ENCODE measurements at regions not wholly inside any gene's neighbourhood (a gene's known extent, or its start where the extent isn't known, plus 50 kb on each side); places are given as distances from the start of the nearest gene placed in this dataset.

- Histone ChIP-seq H3K27me3 (no peaks in the 10 kb centered on the region), H4K20me1 (no peaks in the 10 kb centered on the region), H3K4me2 (no peak overlapping the region), H3K27ac (no peak overlapping the region), H3K9me3 (no peaks in the 10 kb centered on the region), H3K4me3 (no peak overlapping the region), H3K4me1 (no peaks in the 10 kb centered on the region), H3K9ac (no peak overlapping the region), H3K36me3 (no peaks in the 10 kb centered on the region)
- TF ChIP-seq Cebpa-rat (IDR thresholded peaks at IDR 0.05): no peak
Measured at GRCh38 chr17:13393841-13394710, 207.7 kb downstream of the HS3ST3A1 start.

GRCh38 chr17:13387952-13388351, 213.8 kb downstream of the HS3ST3A1 start:
- no peaks in the 10 kb centered on the region for H3K36me3 ChIP-seq
- H3K4me2 ChIP-seq: no peak overlapping the region
- no peak overlapping the region for H3K27ac ChIP-seq
- H3K9me3 ChIP-seq: no peaks in the 10 kb centered on the region
- H3K4me3 ChIP-seq: no peak overlapping the region
- H4K20me1 ChIP-seq: no peaks in the 10 kb centered on the region
- peaks cover 11% of the 10 kb centered on the region for H3K4me1 ChIP-seq
- no peak for TF ChIP-seq Cebpa-rat (IDR thresholded peaks at IDR 0.05)
- no peaks in the 10 kb centered on the region for H3K27me3 ChIP-seq
- no peak overlapping the region for H3K9ac ChIP-seq

GRCh38 chr17:13387236-13387635, 214.5 kb downstream of the HS3ST3A1 start:
- Histone ChIP-seq H3K9ac (no peak overlapping the region), H3K36me3 (no peaks in the 10 kb centered on the region), H3K4me2 (no peak overlapping the region), H3K27ac (no peak overlapping the region), H3K4me1 (peaks cover 11% of the 10 kb centered on the region), H3K4me3 (no peak overlapping the region), H3K9me3 (no peaks in the 10 kb centered on the region), H3K27me3 (no peaks in the 10 kb centered on the region), H4K20me1 (no peaks in the 10 kb centered on the region)
- TF ChIP-seq Cebpa-rat (IDR thresholded peaks at IDR 0.05): no peak

GRCh38 chr17:13385481-13385911, 216.2 kb downstream of the HS3ST3A1 start:
- H3K4me1 ChIP-seq: peaks cover 18% of the 10 kb centered on the region
- no peak overlapping the region for H3K4me3 ChIP-seq
- no peak for TF ChIP-seq Cebpa-rat (IDR thresholded peaks at IDR 0.05)
- H3K27me3 ChIP-seq: no peaks in the 10 kb centered on the region
- H3K9ac ChIP-seq: no peak overlapping the region
- no peaks in the 10 kb centered on the region for H3K36me3 ChIP-seq
- no peaks in the 10 kb centered on the region; the same call in 1 of the 2 replicates for H3K9me3 ChIP-seq
- H4K20me1 ChIP-seq: no peaks in the 10 kb centered on the region
- H3K27ac ChIP-seq: 0 out of 2 replicates have a peak overlapping the region, but pooled peaks have one; percentile 25
- H3K4me2 ChIP-seq: peak overlapping the region; percentile 35

- Histone ChIP-seq H3K27ac (0 out of 2 replicates have a peak overlapping the region, but pooled peaks have one; percentile 25), H3K36me3 (no peaks in the 10 kb centered on the region), H3K4me3 (no peak overlapping the region), H4K20me1 (no peaks in the 10 kb centered on the region), H3K4me1 (peaks cover 27% of the 10 kb centered on the region), H3K27me3 (no peaks in the 10 kb centered on the region), H3K9me3 (no peaks in the 10 kb centered on the region; the same call in 1 of the 2 replicates), H3K9ac (no peak overlapping the region), H3K4me2 (no peak overlapping the region)
- no peak for TF ChIP-seq Cebpa-rat (IDR thresholded peaks at IDR 0.05)
Measured at GRCh38 chr17:13384626-13385025, 217.1 kb downstream of the HS3ST3A1 start.

DNA sequence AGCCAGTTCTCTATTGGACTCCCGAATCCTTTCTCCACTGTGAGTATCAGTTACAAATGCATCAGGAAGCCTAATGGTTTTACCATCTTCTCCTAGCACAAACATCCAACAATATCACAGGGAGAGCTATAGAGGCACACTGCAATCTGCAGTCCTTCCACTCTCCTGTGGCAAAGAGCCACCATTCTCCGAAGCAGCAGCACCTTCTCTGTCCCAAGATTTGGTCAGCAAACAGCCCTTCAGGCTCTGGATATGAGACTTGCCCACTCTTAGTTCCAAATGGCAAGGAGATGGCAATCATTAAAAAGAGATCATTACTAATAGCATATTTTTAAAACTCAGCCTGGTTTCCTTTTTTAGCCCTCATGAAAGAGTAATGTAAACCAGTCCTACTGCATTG, 223.4 kb downstream of the HS3ST3A1 start:
- no peak for TF ChIP-seq Cebpa-rat (IDR thresholded peaks at IDR 0.05)
- no peak overlapping the region for H3K27ac ChIP-seq
- no peaks in the 10 kb centered on the region for H3K27me3 ChIP-seq
- no peaks in the 10 kb centered on the region; the same call in 1 of the 2 replicates for H3K9me3 ChIP-seq
- H3K4me1 ChIP-seq: peaks cover 25% of the 10 kb centered on the region
- no peaks in the 10 kb centered on the region for H4K20me1 ChIP-seq
- H3K4me2 ChIP-seq: no peak overlapping the region
- H3K36me3 ChIP-seq: no peaks in the 10 kb centered on the region
- H3K9ac ChIP-seq: no peak overlapping the region
- H3K4me3 ChIP-seq: no peak overlapping the region

GRCh38 chr17:13374203-13375143, 227.3 kb downstream of the HS3ST3A1 start:
- Histone ChIP-seq H4K20me1 (no peaks in the 10 kb centered on the region), H3K27ac (no peak overlapping the region), H3K4me3 (no peak overlapping the region), H3K9ac (no peak overlapping the region), H3K27me3 (no peaks in the 10 kb centered on the region), H3K36me3 (no peaks in the 10 kb centered on the region), H3K9me3 (no peaks in the 10 kb centered on the region), H3K4me2 (no peak overlapping the region), H3K4me1 (peaks cover 9% of the 10 kb centered on the region)
- no peak for TF ChIP-seq Cebpa-rat (IDR thresholded peaks at IDR 0.05)

DNA sequence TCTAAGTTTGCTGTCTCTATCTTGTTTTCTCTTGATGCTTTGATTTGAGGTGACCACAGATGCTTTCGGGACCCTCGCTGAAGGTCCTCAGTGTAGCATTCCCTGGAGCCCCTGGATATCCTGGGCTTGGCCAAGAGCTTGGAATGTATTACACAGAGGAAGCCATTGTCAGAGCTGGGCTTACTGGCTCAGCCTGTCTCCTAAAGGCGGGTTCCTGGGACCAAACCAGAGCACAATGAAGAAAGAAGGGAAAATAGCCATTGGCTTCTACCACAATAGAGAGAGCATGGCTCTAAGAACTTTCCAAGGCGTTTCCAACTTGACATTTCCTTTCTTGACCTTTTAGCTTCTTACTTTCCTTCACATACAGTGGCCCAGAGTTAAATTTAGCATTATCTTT, 229.3 kb downstream of the HS3ST3A1 start:
- Histone ChIP-seq H3K4me3 (no peak overlapping the region), H3K27me3 (no peaks in the 10 kb centered on the region), H3K4me2 (no peak overlapping the region), H4K20me1 (no peaks in the 10 kb centered on the region), H3K36me3 (no peaks in the 10 kb centered on the region), H3K9me3 (no peaks in the 10 kb centered on the region), H3K9ac (no peak overlapping the region), H3K4me1 (no peaks in the 10 kb centered on the region), H3K27ac (no peak overlapping the region)
- TF ChIP-seq Cebpa-rat (IDR thresholded peaks at IDR 0.05): no peak

DNA sequence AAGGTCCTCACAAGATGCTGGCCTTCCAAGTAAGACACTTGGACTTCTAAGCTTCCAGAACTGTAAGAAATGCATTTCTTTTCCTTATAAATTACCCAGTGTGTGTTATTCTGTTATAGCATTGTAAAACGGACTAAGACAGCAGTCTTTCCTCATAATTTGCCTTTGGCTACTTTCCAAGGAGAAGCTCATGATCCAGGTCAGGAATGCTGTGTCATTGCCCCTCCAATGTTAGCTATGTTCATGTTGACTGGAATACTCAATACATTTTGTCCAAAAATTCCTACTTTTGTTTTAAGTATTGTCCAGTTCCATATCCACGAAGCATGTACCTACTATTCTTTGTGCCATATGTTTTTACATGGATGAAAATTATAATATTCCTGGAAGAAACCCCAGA, 234.6 kb downstream of the HS3ST3A1 start:
- H3K9ac ChIP-seq: no peak overlapping the region
- no peaks in the 10 kb centered on the region for H3K36me3 ChIP-seq
- no peaks in the 10 kb centered on the region for H4K20me1 ChIP-seq
- no peak for TF ChIP-seq Cebpa-rat (IDR thresholded peaks at IDR 0.05)
- H3K27ac ChIP-seq: no peak overlapping the region
- H3K9me3 ChIP-seq: no peaks in the 10 kb centered on the region
- no peak overlapping the region for H3K4me2 ChIP-seq
- no peak overlapping the region for H3K4me3 ChIP-seq
- H3K27me3 ChIP-seq: no peaks in the 10 kb centered on the region
- no peaks in the 10 kb centered on the region for H3K4me1 ChIP-seq

DNA sequence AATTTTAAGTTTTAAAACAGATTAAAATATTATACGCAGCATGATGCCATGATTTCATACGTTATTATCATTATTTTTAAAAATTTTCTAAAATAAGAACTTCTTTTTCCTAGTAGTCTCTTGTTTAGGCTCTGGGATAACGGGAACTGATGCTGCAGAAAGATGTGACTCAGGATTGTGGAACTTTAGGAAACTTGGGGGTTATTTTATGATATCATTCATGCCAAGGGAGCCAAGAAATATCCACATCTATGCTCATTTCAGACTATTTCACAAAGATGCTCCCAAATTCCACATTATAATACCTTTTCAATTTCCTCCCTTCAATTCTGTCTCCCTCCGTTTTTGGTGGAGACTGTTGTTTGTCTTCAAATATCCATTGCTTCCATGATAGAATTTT, 236.4 kb downstream of the HS3ST3A1 start:
- Histone ChIP-seq H3K4me2 (no peak overlapping the region), H3K27ac (no peak overlapping the region), H4K20me1 (no peaks in the 10 kb centered on the region), H3K9ac (no peak overlapping the region), H3K4me3 (no peak overlapping the region), H3K27me3 (no peaks in the 10 kb centered on the region), H3K36me3 (no peaks in the 10 kb centered on the region), H3K4me1 (no peaks in the 10 kb centered on the region), H3K9me3 (no peaks in the 10 kb centered on the region)
- TF ChIP-seq Cebpa-rat (IDR thresholded peaks at IDR 0.05): no peak

Data from BLaER1 (cell line).